Embryonic facial prominence (tissue), 1 donor: ENCODE measurements at regions not wholly inside any gene's neighbourhood (a gene's known extent, or its start where the extent isn't known, plus 50 kb on each side); places are given as distances from the start of the nearest gene placed in this dataset.

ENCODE experiments used
- DNase-seq: peaks from one replicate; pipeline ENCODE4 v3.0.0-alpha.2; 2016; ENCODE audit errors: extremely low spot score

DNA sequence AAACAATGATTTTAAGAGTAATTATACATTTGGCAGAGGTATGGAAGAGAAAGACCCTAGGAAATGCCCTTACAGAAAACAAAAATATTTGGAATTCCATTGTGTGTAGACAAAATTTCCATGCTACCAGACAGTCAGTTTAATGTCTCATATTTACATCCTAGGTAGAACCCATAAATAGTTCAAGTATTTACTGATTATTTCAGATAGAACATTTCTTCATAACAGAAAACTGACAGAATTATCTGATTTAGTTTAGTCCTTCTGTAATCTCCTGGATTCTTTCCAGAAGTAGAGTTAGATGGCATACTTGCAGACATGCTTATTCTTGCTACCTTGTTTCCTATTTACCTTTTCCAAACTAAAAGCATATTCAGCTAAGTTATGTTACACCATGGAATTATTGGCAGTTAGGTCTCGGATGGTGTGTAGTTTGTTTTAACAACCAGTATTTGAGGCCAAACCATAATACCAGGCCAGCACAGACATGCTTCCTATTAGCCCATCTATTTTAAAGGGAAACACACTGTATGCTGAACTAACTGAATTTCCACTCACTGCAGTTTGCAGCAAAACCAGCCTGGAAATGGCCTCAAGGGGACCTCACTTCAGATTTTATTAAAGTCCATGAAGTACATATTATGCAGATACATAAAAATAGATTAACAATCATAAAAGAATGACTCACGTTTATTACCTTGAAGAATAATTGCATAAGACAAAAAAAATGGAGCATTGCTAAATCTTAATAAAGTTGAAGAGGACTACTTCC, 126.6 kb upstream of the LRIG3 start:
- no peak for DNase-seq

DNA sequence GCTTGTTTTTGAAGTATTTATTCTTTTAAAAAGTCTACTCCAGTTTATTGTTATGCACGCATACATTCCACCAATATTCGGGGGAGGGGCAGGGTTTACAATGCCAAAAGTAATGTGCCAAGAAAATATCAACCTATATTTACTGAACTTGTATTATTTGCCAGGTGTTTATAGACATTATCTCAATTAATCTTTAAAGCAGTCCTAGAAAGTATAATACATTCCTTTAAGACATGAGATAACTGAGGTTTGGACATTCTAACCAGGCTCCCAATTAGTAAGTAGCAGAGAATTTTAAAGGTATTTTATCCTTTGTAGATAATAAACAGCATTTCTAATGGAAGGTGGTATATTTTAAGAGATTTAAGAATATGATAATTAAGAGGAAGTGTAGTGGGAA, 124.5 kb upstream of the LRIG3 start:
- DNase-seq: no peak

DNA sequence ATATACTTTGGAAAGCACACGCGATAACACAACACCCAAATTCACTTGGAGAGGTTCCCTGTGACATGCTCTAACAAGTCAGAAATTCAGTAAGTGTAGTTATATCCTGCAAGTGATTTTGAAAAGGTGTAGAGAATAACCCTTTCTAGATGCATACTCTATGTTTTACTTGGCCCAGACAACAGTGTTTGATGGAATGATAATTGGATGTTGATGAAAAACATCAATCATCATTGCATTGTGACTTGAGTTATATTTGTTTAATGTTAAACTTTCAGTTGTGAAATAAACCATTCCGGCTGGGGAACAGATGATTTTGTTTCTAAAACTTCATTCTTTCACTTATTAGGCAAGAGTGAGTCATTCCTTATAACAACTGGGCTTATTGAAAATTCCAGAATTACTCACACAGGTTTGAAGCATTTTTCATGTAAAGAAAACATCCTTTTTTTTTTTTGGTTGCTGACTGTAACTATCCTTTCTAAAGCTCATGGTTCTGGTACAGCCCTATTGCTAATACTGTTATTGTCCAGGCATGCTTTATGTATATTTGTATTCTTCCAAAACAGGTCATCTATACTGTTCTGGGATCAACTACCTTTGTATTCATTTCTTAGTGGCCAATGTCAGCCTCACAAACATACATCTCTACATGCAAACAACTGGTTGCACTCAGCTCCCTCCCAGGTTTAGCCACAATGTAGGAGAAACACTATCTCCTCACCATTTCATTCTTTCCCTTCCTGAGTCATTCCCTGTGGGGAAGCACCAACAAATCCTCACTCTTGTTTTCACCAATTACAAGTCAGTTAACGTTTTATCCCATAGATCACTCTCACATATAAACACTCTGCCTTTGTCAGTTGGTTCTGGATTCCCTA, 121.2 kb upstream of the LRIG3 start:
- peak; percentile 48 for DNase-seq

GRCh38 chr12:59040656-59041055, 120.4 kb upstream of the LRIG3 start:
- no peak for DNase-seq

DNA sequence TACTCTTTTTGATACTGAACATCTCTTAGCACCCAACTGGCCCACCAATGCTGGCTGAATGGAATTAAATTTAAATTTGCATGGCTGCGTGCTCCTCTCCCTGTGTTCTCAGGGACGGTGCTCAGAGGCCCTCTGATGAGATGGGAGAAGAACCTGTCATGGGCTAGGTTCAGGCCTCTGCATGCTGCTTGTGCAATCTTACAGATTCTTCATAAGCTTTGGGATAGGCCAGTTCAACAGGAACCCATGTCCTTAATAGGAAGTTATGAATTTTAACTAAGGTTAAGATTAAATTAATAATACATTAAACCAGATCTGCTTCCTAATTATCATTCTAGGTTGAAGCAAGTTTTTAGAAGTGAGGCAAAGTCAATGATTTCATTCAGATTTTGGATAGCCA, 119.7 kb upstream of the LRIG3 start:
- no peak for DNase-seq

- DNase-seq: no peak
Measured at GRCh38 chr12:59039005-59039404, 118.7 kb upstream of the LRIG3 start.

DNA sequence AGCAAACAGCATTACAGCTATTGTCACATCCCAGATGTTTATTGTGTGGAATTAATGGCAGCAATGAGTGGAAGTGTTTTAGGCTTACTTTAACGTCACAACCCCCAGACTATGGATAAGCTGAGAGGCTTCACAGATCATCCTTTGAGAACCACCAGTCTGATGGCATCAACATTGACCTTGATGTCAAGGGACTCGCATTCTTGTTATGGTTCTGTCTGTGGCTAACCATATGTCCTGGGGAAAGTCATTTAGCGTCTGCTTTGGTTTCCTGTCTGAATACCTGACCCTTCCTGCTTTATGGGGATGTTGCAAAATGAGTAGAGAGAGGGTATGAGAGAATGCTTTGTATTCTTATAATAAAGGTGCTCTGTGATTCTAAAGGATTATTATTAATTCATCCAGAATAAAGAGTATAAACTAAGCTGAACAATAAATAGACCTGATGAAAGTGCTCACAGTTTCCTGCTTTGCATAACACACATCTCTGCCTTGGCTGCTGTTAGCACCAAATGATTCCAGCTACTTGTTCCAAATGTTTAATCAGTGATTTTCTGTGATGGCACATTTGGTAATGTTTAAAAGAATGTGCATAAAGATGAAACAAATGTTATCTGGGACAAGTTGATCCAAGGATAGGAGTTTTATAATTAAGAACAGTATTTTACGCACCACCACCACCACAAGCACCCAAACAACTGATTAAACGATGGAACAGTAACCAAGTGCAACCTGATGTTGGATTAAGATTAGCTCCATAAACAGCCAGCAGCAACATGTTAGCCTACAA, 116.9 kb upstream of the LRIG3 start:
- no peak for DNase-seq

DNA sequence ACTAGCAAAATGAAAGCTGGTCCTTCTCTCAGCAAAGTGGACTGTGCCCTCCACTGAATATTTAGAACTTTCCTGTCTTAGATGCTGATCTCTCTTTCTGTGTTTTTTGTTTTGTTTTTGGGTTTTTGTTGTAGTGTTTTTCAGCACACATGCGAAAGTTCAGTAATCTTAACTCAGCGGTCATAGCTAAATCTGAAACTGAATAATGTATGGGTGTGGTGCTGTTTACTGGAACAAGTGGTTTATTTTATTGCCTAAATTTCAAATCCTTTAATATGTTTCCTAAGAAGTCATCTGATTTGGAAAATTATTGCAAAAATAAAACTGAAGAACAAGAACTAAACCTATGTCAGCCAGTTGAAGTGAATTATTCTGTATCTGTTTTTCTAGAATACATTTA, 116.0 kb upstream of the LRIG3 start:
- no peak for DNase-seq

DNA sequence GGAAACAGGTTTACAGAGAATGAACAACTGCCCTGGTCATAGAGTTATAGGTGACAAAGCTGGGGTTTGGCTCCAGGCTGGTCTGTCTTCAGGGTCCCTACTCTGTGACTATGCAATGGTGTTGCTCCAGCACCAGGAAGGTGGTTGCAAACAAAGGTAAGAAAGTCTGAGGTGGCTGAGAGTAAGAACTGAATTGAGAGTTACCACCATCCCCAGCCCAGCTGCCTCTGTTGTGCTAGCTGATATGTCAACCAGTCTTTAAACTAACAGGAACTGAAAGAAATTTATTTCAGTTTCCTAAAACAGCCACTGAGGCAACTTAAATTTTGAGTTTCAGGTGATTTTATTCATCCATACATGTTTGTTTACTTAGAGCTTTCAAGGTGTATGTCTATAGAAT, 111.0 kb upstream of the LRIG3 start:
- DNase-seq: no peak

- no peak for DNase-seq
Measured at GRCh38 chr12:59030415-59030814, 110.1 kb upstream of the LRIG3 start.

DNA sequence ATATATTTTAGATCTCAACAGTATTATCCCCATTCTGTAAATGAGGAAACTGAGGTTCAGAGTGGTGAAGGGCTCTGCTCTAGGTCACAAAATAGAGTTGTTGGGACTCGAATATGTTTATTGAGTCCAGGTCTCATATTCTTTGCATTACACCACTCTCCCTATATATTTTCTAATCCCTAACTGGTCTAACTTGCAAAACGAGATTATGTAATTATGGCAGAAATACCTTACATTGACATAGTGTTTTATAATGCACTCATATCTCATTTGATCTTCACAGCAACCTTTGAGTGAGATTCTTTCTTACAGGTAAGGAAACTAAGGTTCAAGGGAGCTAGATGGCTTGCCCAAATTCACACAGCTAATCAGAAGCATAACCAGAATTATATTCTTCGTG, 106.9 kb upstream of the LRIG3 start:
- DNase-seq: no peak

DNA sequence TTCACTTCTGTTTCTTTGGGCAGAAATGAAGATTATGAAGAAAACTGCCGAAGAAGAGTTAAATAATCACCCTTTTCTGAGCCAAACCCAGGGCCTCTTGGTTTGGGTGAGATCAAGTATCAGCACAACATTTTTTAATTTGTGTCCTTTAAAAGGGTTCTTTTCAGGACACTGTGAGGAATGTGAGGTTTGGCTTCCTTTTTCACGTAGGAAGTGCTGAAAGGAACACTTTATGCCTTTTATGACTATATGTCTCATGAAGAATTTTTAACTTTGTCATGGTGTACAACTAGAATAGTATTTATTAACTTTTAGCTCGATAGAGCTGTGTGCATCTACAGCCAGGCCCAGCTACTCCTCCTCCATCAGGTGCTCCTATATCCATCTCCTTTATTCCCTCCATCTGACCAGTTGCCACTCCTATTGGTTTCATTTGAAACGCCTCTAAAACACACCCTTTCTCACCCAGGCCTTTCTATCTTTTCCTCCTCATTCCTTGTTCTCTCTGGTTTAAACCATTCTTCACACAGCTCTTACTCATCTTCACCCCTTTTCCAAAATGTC, 103.6 kb upstream of the LRIG3 start:
- DNase-seq: no peak

- DNase-seq: no peak
Measured at GRCh38 chr12:59020073-59020946, 100.0 kb upstream of the LRIG3 start.

DNA sequence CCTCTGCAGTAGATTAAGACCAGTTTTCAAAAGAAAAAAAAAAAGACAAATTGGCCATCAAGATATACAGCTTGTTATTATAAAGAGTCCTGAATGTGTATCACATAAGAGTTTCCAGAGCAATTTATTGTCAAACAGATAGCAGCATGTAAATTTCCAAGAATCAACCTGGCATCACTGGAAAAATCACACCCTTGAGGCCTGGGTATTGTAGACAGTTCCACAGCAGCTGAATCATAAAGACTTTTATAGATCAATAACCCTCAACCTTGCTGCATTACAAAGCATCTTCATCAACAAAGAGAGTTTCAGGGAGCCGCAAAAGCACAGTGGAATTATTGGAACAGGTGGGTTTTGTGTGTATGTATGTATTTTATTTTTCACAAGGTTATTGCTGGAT, 94.6 kb upstream of the LRIG3 start:
- no peak for DNase-seq

- no peak for DNase-seq
Measured at GRCh38 chr12:59010941-59011340, 90.6 kb upstream of the LRIG3 start.

DNA sequence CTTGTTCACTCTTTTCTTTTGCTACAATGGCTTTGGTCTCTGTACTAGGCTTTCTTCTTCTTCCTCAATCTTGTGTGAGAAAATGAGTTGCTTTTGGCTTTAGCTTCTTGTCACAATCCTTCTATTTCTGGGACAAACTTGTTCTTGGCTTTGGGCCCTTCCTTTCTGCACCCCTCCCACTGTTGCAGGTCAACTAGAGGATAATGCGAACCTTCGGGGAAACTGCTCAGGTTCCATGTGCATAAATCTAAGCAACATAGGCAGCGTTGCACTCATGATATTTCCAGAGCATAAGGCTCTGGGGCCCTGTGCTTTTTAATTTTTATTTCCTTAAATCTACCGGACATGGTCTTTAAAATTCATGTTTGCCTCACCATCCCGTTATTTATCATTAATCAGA, 89.8 kb upstream of the LRIG3 start:
- DNase-seq: no peak

DNA sequence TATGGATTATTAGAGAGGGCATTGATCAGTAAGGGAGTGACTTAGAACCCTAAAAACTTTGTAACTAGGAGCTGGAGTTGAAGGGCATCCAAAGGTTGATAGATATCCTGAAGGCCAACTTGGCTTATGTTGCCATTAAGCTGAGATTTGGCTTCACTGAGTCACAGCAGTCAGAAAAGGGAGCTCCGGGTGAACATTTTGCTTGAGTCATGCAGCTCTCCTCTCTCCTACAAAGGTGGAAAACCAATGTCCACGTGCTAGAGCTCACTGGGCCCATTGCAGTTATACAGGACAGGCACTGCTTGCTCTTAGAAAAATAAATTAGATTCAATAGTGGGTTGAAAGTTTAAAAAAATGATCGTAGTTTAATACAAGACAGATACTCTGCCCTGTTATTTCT, 87.3 kb upstream of the LRIG3 start:
- DNase-seq: no peak

GRCh38 chr12:59005193-59005955, 85.1 kb upstream of the LRIG3 start:
- peak; percentile 79 for DNase-seq

DNA sequence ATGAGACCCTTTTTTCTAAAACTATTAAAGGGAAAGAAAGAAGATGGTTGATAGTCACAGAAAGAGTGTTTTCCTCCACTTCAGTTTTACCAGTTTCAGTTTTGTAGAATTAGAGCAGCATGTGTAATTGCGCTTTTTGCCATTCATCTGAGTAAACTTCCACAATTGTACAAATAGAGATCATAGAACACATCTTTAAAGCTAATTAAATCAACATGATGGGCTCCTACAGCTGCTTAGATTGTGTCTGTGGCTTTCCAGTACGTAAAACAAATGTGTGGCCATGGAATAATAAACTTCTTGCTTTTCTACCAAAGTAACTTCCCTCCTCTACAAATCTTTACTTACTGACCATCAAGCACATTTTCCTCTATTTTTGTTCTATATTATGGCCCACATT, 84.2 kb upstream of the LRIG3 start:
- DNase-seq: no peak

DNA sequence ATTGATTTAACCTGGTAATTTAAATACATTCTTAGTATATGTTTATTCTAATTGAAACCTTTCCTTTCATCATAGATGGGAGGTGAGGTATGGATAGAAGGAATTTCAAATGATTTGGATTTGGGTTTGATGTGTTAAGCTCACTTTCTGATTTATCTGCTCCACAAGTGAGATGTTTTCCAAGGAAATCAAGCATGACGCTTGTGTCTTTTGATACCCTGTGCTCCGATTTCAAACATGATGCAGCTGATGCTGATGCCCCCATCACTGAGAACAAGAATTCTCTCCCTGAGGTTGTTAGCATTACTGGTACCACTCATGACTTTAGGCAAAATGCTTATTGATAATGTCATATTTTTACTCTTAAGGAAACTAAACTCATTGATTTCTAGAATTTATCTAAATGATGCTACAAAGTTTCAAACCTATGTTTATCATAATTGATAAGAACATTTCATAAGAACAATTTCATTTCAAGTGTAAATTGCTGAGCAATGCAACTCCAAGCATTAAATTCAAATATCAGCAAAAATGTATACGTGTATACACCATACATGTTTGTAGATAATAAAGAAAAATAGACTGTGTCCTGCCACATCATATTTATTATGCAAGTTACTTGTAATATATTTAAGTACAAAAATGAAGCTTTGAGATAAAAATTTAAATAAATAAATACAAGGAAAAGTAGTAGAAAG, 75.5 kb upstream of the LRIG3 start:
- DNase-seq: no peak
